Liver (tissue), 8 donors: ENCODE measurements at regions not wholly inside any gene's neighbourhood (a gene's known extent, or its start where the extent isn't known, plus 50 kb on each side); places are given as distances from the start of the nearest gene placed in this dataset.

Experiments used
- DNase-seq: peaks from one replicate; pipeline ENCODE4 v3.0.0-alpha.2; 2017; ENCODE audit warnings: low spot score
- H3K27ac ChIP-seq, 2 donors: one replicate each; pipeline ENCODE4 v1.7.0; 2013; ENCODE audit warnings: inconsistent platforms in 2 of 2, low read length in 2 of 2, control low read depth in 1 of 2, low read depth in 1 of 2, mild to moderate bottlenecking in 1 of 2
- H3K27me3 ChIP-seq, 4 donors: one replicate each; pipeline versions ENCODE4 v1.6.1 to v1.7.0; 2013; ENCODE audit warnings: low read length in 3 of 4, inconsistent platforms in 1 of 4, mild to moderate bottlenecking in 1 of 4, moderate library complexity in 1 of 4; ENCODE audit not compliant: control insufficient read depth in 4 of 4, insufficient read depth in 4 of 4
- H3K36me3 ChIP-seq, 4 donors: one replicate each; pipeline versions ENCODE4 v1.6.1 to v1.7.0; 2013; ENCODE audit warnings: low read length in 3 of 4, mild to moderate bottlenecking in 3 of 4, low read depth in 1 of 4, moderate library complexity in 1 of 4; ENCODE audit not compliant: control insufficient read depth in 4 of 4, insufficient read depth in 3 of 4
- H3K4me1 ChIP-seq, 4 donors: one replicate each; pipeline versions ENCODE4 v1.6.1 to v1.7.0; 2013; ENCODE audit warnings: low read length in 3 of 4, mild to moderate bottlenecking in 3 of 4, moderate library complexity in 1 of 4; ENCODE audit not compliant: control insufficient read depth in 4 of 4, insufficient read depth in 4 of 4
- H3K4me3 ChIP-seq, 3 donors: one replicate each; pipeline versions ENCODE4 v1.6.1 to v1.7.0; 2013; ENCODE audit warnings: low read length in 3 of 3, control low read depth in 1 of 3, low read depth in 1 of 3, mild to moderate bottlenecking in 1 of 3
- H3K9ac ChIP-seq, 2 donors: one replicate each; pipeline ENCODE4 v1.7.0; 2013; ENCODE audit warnings: low read length in 2 of 2, mild to moderate bottlenecking in 2 of 2, moderate library complexity in 2 of 2, control low read depth in 1 of 2, low read depth in 1 of 2
- H3K9me3 ChIP-seq, 4 donors: one replicate each; pipeline versions ENCODE4 v1.6.1 to v1.7.0; 2013; ENCODE audit warnings: low read length in 3 of 4; ENCODE audit not compliant: control insufficient read depth in 4 of 4
- EGR1 ChIP-seq, 2 donors: IDR thresholded peaks; 2 replicates each; pipeline ENCODE4 v1.6.1; 2016 to 2018; ENCODE audit warnings: antibody characterized with exemption in 2 of 2, low read depth in 2 of 2
- FOXA2 ChIP-seq: IDR thresholded peaks from 2 replicates; pipeline ENCODE4 v1.6.1; 2016; ENCODE audit warnings: antibody characterized with exemption
- GABPA ChIP-seq, 2 donors: IDR thresholded peaks in 1 of 2; conservative IDR thresholded peaks in 1 of 2; 2 replicates each; pipeline ENCODE4 v1.6.1; 2016; ENCODE audit warnings: antibody characterized with exemption in 2 of 2, mild to moderate bottlenecking in 1 of 2, moderate library complexity in 1 of 2
- HNF4A ChIP-seq, 2 donors: conservative IDR thresholded peaks; 2 replicates each; pipeline ENCODE4 v1.6.1; 2016; ENCODE audit warnings: antibody characterized with exemption in 2 of 2, mild to moderate bottlenecking in 2 of 2
- HNF4G ChIP-seq: IDR thresholded peaks from 2 replicates; pipeline ENCODE4 v1.6.1; 2016; ENCODE audit warnings: antibody characterized with exemption
- JUND ChIP-seq, 2 donors: IDR thresholded peaks; 2 replicates each; pipeline ENCODE4 v1.6.1; 2016; ENCODE audit warnings: antibody characterized with exemption in 2 of 2
- MAX ChIP-seq: IDR thresholded peaks from 2 replicates; pipeline ENCODE4 v1.6.1; 2016; ENCODE audit warnings: antibody characterized with exemption
- REST ChIP-seq: IDR thresholded peaks from 2 replicates; pipeline ENCODE4 v1.6.1; 2016; ENCODE audit warnings: antibody characterized with exemption, mild to moderate bottlenecking
- RXRA ChIP-seq, 2 donors: IDR thresholded peaks; 2 replicates each; pipeline ENCODE4 v1.6.1; 2017 to 2018; ENCODE audit warnings: antibody characterized with exemption in 2 of 2, mild to moderate bottlenecking in 1 of 2
- SP1 ChIP-seq: IDR thresholded peaks from 2 replicates; pipeline ENCODE4 v1.6.1; 2018; ENCODE audit warnings: antibody characterized with exemption, mild to moderate bottlenecking
- TAF1 ChIP-seq: conservative IDR thresholded peaks from 2 replicates; pipeline ENCODE4 v1.6.1; 2016; ENCODE audit warnings: antibody characterized with exemption, mild to moderate bottlenecking
- ZBTB33 ChIP-seq: IDR thresholded peaks from 2 replicates; pipeline ENCODE4 v1.6.1; 2016; ENCODE audit warnings: antibody characterized with exemption
- WGBS: extraction: QIAGEN DNeasy Blood & Tissue Kit; methylation state at CpG from one replicate; pipeline ENCODE4 v1.1.7; 2013; 5-methylcytosine and 5-hydroxymethylcytosine counted together
- TF ChIP-seq, protein P1 (sequence below): fragments of 150-350 bp; IDR thresholded peaks from 2 replicates; pipeline ENCODE4 v1.5.1; 2017; ENCODE audit warnings: improper control_type of control experiment, low read depth, low read length; ENCODE audit not compliant: missing input control
- donor health status: healthy.
- donor health status: healthy.
- donor health status: healthy.
- donor health status: healthy.
- donor health status: healthy.

DNA sequence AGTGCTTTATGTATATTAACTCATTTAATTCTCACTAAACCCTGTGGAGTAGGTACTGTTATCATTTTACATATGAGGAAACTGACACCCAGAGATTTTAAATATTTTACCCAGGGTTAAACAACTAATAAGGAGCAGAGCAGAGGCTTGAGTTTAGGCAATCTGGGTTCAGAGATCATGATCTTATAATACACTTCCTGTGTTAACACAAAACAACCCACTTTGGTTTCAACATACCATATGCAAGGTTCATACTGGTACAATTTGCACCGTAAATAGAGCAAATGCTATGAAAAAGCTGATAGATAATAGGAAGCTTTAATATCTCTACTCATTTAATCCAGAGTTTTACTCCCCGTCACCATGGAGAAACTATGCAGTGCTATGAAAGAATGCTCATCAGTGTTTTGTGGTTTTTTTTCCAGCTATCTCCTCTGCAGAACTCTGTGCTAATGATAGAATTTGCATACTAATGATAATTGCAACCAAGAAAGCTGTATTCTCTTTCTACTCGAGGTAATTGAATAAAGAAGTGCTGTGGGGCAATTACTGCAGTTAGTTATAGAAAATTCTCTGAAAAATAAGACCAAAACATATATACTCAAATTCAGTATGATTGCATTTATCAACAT, 138.8 kb upstream of the MAP9 start:
- no peak overlapping the region for H3K27ac ChIP-seq
- H3K9me3 ChIP-seq, result no peaks in the 10 kb centered on the region
- 63% methylated on average over 3 of the region's 3 CpGs for WGBS

More for the DNA sequence above, 138.8 kb upstream of the MAP9 start:
- DNase-seq, result no peak
- H3K4me3 ChIP-seq, result no peak overlapping the region
- no peaks in the 10 kb centered on the region for H3K27me3 ChIP-seq
- H3K4me1 ChIP-seq, result no peaks in the 10 kb centered on the region
- TF ChIP-seq MAX (no peak), FOXA2 (no peak), JUND (IDR thresholded peaks at IDR 0.05) (no peak), SP1 (no peak), EGR1 (IDR thresholded peaks at IDR 0.05; ENCODE audit: low read depth in 2 of 2) (no peak), HNF4G (no peak), RXRA (IDR thresholded peaks at IDR 0.05) (no peak), HNF4A (conservative IDR thresholded peaks at IDR 0.05) (no peak), GABPA (IDR thresholded peaks at IDR 0.05 in 1 of 2, conservative IDR thresholded peaks at IDR 0.05 in 1 of 2) (no peak), ZBTB33 (no peak), REST (no peak), TAF1 (no peak)
- TF ChIP-seq, protein P1, sequence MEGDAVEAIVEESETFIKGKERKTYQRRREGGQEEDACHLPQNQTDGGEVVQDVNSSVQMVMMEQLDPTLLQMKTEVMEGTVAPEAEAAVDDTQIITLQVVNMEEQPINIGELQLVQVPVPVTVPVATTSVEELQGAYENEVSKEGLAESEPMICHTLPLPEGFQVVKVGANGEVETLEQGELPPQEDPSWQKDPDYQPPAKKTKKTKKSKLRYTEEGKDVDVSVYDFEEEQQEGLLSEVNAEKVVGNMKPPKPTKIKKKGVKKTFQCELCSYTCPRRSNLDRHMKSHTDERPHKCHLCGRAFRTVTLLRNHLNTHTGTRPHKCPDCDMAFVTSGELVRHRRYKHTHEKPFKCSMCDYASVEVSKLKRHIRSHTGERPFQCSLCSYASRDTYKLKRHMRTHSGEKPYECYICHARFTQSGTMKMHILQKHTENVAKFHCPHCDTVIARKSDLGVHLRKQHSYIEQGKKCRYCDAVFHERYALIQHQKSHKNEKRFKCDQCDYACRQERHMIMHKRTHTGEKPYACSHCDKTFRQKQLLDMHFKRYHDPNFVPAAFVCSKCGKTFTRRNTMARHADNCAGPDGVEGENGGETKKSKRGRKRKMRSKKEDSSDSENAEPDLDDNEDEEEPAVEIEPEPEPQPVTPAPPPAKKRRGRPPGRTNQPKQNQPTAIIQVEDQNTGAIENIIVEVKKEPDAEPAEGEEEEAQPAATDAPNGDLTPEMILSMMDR, result no peak
- H3K36me3 ChIP-seq, result no peaks in the 10 kb centered on the region
- no peak overlapping the region for H3K9ac ChIP-seq
